Keratinocyte (primary cell): ENCODE measurements at regions not wholly inside any gene's neighbourhood (a gene's known extent, or its start where the extent isn't known, plus 50 kb on each side); places are given as distances from the start of the nearest gene placed in this dataset.

Experiments used
- EZH2 ChIP-seq: IDR thresholded peaks from one replicate; pipeline ENCODE4 v1.6.1; 2012; ENCODE audit warnings: inconsistent platforms, mild to moderate bottlenecking, low read length, moderate library complexity
- TF ChIP-seq, protein P1 (sequence below), 3 experiments: IDR thresholded peaks in 1 of 3; conservative IDR thresholded peaks in 1 of 3; optimal IDR thresholded peaks in 1 of 3; 2 replicates in 2 of 3; 3 replicates in 1 of 3; pipeline versions ENCODE3 to v1.5.1; 2011; ENCODE audit warnings: low read length in 3 of 3, mild to moderate bottlenecking in 3 of 3, moderate library complexity in 2 of 3, control low read depth in 1 of 3, inconsistent platforms in 1 of 3; ENCODE audit not compliant: insufficient read depth in 2 of 3; ENCODE audit errors: extremely low read depth in 1 of 3

DNA sequence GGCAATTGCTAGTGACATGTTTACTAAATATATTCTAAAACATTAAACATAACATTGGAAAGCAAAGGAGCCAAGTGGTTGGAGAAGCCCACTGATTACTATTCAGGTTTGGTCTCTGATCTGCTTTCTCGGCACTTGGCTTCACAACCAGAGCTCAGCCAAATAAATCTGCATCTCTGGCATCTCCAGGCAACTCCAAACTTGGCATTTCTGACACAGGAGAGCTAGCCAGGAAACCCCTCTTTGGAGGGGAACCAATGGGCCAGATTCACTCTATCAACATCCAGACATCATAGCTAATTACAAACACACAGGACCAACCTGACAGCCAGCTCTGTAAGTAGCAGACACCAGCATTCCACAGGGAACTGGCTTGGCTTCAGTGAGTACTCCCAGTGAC lies 150.3 kb upstream of the ETAA1 start:
- TF ChIP-seq, protein P1, sequence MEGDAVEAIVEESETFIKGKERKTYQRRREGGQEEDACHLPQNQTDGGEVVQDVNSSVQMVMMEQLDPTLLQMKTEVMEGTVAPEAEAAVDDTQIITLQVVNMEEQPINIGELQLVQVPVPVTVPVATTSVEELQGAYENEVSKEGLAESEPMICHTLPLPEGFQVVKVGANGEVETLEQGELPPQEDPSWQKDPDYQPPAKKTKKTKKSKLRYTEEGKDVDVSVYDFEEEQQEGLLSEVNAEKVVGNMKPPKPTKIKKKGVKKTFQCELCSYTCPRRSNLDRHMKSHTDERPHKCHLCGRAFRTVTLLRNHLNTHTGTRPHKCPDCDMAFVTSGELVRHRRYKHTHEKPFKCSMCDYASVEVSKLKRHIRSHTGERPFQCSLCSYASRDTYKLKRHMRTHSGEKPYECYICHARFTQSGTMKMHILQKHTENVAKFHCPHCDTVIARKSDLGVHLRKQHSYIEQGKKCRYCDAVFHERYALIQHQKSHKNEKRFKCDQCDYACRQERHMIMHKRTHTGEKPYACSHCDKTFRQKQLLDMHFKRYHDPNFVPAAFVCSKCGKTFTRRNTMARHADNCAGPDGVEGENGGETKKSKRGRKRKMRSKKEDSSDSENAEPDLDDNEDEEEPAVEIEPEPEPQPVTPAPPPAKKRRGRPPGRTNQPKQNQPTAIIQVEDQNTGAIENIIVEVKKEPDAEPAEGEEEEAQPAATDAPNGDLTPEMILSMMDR (optimal IDR thresholded peaks at IDR 0.05 in 1 of 3, IDR thresholded peaks at IDR 0.05 in 1 of 3, conservative IDR thresholded peaks at IDR 0.05 in 1 of 3; ENCODE audit: extremely low read depth in 1 of 3, insufficient read depth in 2 of 3, low read length in 3 of 3): no peak
- TF ChIP-seq EZH2: no peak
